ENCODE measurements at regions not wholly inside any gene's neighbourhood (a gene's known extent, or its start where the extent isn't known, plus 50 kb on each side); places are given as distances from the start of the nearest gene placed in this dataset.

DNA sequence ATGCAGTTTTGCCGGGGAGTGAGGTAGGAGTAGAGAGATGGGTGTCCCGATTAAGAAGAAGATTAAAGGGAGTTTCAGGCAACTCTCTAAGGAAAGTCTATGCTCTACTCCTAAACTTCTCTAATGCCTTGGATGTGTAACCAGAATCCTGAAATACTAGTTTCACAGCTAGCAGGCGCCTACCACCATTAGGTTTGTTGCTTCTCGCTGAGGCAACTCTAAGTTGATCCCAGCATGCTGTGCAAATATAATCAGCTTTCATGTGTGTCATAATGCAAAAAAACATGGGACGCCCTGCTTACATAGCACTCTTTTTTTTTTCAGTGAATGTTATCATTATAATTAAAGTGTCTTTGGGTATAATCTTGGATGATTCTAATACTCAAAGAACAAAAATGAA lies 50.4 kb upstream of the FAM3C start:
- TF ChIP-seq, protein P1, sequence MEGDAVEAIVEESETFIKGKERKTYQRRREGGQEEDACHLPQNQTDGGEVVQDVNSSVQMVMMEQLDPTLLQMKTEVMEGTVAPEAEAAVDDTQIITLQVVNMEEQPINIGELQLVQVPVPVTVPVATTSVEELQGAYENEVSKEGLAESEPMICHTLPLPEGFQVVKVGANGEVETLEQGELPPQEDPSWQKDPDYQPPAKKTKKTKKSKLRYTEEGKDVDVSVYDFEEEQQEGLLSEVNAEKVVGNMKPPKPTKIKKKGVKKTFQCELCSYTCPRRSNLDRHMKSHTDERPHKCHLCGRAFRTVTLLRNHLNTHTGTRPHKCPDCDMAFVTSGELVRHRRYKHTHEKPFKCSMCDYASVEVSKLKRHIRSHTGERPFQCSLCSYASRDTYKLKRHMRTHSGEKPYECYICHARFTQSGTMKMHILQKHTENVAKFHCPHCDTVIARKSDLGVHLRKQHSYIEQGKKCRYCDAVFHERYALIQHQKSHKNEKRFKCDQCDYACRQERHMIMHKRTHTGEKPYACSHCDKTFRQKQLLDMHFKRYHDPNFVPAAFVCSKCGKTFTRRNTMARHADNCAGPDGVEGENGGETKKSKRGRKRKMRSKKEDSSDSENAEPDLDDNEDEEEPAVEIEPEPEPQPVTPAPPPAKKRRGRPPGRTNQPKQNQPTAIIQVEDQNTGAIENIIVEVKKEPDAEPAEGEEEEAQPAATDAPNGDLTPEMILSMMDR (IDR thresholded peaks at IDR 0.05), result no peak
- no peak for TF ChIP-seq POLR2A (IDR thresholded peaks at IDR 0.05)
